Sigmoid colon (tissue), 4 donors: ENCODE measurements at regions not wholly inside any gene's neighbourhood (a gene's known extent, or its start where the extent isn't known, plus 50 kb on each side); places are given as distances from the start of the nearest gene placed in this dataset.

Experiments
- POLR2A ChIP-seq, 2 donors: fragments of 450-650 bp; IDR thresholded peaks; one replicate each; pipeline ENCODE4 v1.6.1; 2016; ENCODE audit warnings: antibody characterized with exemption in 2 of 2, mild to moderate bottlenecking in 2 of 2, moderate library complexity in 2 of 2
- POLR2AphosphoS5 ChIP-seq, 4 donors: sonication (generic); formaldehyde crosslinking; IDR thresholded peaks; one replicate each; pipeline ENCODE4 v1.6.1; 2017; ENCODE audit warnings: antibody characterized with exemption in 4 of 4
- TF ChIP-seq, protein P1 (sequence below), 4 experiments: fragments of 450-650 bp in 3 of 4; fragments of 200-600 bp in 1 of 4; IDR thresholded peaks; one replicate each; pipeline ENCODE4 v1.5.1; 2016 to 2019; ENCODE audit warnings: antibody characterized with exemption in 4 of 4, mild to moderate bottlenecking in 3 of 4, moderate library complexity in 2 of 4

DNA sequence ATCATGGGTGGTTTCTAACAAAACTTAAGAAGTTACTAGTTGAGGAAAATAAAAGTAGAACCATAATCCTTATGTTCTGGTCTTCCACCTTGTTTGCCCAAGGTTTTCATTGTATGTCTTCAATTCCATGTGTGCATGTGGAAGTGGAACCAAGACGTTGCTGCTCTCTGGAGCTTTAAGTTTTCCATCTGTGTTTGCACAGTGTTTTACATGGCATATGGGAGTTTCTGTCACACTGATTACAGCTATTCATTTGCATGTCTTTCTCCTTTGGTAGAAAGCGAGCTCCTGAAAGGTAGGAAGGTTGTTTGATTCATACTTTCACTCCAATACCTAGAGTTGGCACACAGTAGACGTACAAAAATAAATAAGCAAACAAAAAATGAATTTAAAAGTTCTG, 112.6 kb upstream of the LUZP2 start:
- TF ChIP-seq POLR2AphosphoS5 (IDR thresholded peaks at IDR 0.05) (no peak), POLR2A (IDR thresholded peaks at IDR 0.05) (no peak)
- TF ChIP-seq, protein P1, sequence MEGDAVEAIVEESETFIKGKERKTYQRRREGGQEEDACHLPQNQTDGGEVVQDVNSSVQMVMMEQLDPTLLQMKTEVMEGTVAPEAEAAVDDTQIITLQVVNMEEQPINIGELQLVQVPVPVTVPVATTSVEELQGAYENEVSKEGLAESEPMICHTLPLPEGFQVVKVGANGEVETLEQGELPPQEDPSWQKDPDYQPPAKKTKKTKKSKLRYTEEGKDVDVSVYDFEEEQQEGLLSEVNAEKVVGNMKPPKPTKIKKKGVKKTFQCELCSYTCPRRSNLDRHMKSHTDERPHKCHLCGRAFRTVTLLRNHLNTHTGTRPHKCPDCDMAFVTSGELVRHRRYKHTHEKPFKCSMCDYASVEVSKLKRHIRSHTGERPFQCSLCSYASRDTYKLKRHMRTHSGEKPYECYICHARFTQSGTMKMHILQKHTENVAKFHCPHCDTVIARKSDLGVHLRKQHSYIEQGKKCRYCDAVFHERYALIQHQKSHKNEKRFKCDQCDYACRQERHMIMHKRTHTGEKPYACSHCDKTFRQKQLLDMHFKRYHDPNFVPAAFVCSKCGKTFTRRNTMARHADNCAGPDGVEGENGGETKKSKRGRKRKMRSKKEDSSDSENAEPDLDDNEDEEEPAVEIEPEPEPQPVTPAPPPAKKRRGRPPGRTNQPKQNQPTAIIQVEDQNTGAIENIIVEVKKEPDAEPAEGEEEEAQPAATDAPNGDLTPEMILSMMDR (IDR thresholded peaks at IDR 0.05), result no peak
